ENCODE measurements at regions not wholly inside any gene's neighbourhood (a gene's known extent, or its start where the extent isn't known, plus 50 kb on each side); places are given as distances from the start of the nearest gene placed in this dataset.

- Histone ChIP-seq H3K27me3 (ENCODE audit: insufficient read depth, low read depth) (peaks cover 93% of the 10 kb centered on the region), H3K9ac (no peak overlapping the region), H3K79me2 (ENCODE audit: insufficient read depth, low read depth) (no peaks in the 10 kb centered on the region), H4K20me1 (ENCODE audit: insufficient read depth) (no peaks in the 10 kb centered on the region), H3K4me1 (ENCODE audit: low read depth, poor library complexity, severe bottlenecking) (no peaks in the 10 kb centered on the region), H2AFZ (ENCODE audit: low read depth) (no peak overlapping the region), H3K4me3 (IDR thresholded peaks at IDR 0.05; ENCODE audit: insufficient read depth, low read depth, low read length) (no peak overlapping the region), H3K36me3 (ENCODE audit: insufficient read depth) (no peaks in the 10 kb centered on the region), H3K27ac (no peak overlapping the region), H3K4me2 (no peak overlapping the region)
- no peak for TF ChIP-seq CTCF (conservative IDR thresholded peaks at IDR 0.05; ENCODE audit: low read depth, low read length)
Measured at GRCh38 chr16:85323961-85324253, 211.6 kb upstream of the CIBAR2 start.

GRCh38 chr16:85324488-85324887 lies 212.2 kb upstream of the CIBAR2 start:
- Histone ChIP-seq H3K4me1 (ENCODE audit: low read depth, poor library complexity, severe bottlenecking) (no peaks in the 10 kb centered on the region), H3K4me2 (no peak overlapping the region), H3K4me3 (IDR thresholded peaks at IDR 0.05; ENCODE audit: insufficient read depth, low read depth, low read length) (no peak overlapping the region), H4K20me1 (ENCODE audit: insufficient read depth) (no peaks in the 10 kb centered on the region), H3K36me3 (ENCODE audit: insufficient read depth) (no peaks in the 10 kb centered on the region), H3K27ac (no peak overlapping the region), H2AFZ (ENCODE audit: low read depth) (no peak overlapping the region), H3K27me3 (ENCODE audit: insufficient read depth, low read depth) (peaks cover 90% of the 10 kb centered on the region), H3K79me2 (ENCODE audit: insufficient read depth, low read depth) (no peaks in the 10 kb centered on the region), H3K9ac (no peak overlapping the region)
- no peak for TF ChIP-seq CTCF (conservative IDR thresholded peaks at IDR 0.05; ENCODE audit: low read depth, low read length)

- Histone ChIP-seq H3K79me2 (ENCODE audit: insufficient read depth, low read depth) (no peaks in the 10 kb centered on the region), H3K4me1 (ENCODE audit: low read depth, poor library complexity, severe bottlenecking) (no peaks in the 10 kb centered on the region), H3K4me3 (IDR thresholded peaks at IDR 0.05; ENCODE audit: insufficient read depth, low read depth, low read length) (no peak overlapping the region), H3K36me3 (ENCODE audit: insufficient read depth) (no peaks in the 10 kb centered on the region), H3K9ac (no peak overlapping the region), H3K27me3 (ENCODE audit: insufficient read depth, low read depth) (peaks cover 81% of the 10 kb centered on the region), H3K4me2 (no peak overlapping the region), H4K20me1 (ENCODE audit: insufficient read depth) (no peaks in the 10 kb centered on the region), H2AFZ (ENCODE audit: low read depth) (no peak overlapping the region), H3K27ac (no peak overlapping the region)
- TF ChIP-seq CTCF (conservative IDR thresholded peaks at IDR 0.05; ENCODE audit: low read depth, low read length) = no peak
Measured at GRCh38 chr16:85326113-85326793, 214.0 kb upstream of the CIBAR2 start.

- Histone ChIP-seq H3K4me1 (ENCODE audit: low read depth, poor library complexity, severe bottlenecking) (no peaks in the 10 kb centered on the region), H3K36me3 (ENCODE audit: insufficient read depth) (no peaks in the 10 kb centered on the region), H3K4me3 (IDR thresholded peaks at IDR 0.05; ENCODE audit: insufficient read depth, low read depth, low read length) (no peak overlapping the region), H3K27ac (no peak overlapping the region), H3K4me2 (no peak overlapping the region), H3K79me2 (ENCODE audit: insufficient read depth, low read depth) (no peaks in the 10 kb centered on the region), H2AFZ (ENCODE audit: low read depth) (no peak overlapping the region), H4K20me1 (ENCODE audit: insufficient read depth) (no peaks in the 10 kb centered on the region), H3K9ac (no peak overlapping the region), H3K27me3 (ENCODE audit: insufficient read depth, low read depth) (peaks cover 76% of the 10 kb centered on the region)
- TF ChIP-seq CTCF (conservative IDR thresholded peaks at IDR 0.05; ENCODE audit: low read depth, low read length) = no peak
Measured at GRCh38 chr16:85326794-85327181, 214.5 kb upstream of the CIBAR2 start.

Measured in KMS-11 (cell line).